GM12873 (cell line): ENCODE measurements at regions not wholly inside any gene's neighbourhood (a gene's known extent, or its start where the extent isn't known, plus 50 kb on each side); places are given as distances from the start of the nearest gene placed in this dataset.

Experiments used
- CTCF ChIP-seq: IDR thresholded peaks from 2 replicates; pipeline ENCODE4 v1.5.1; 2012; ENCODE audit warnings: low read depth, mild to moderate bottlenecking, moderate library complexity, low read length, control low read depth; ENCODE audit not compliant: insufficient read depth; ENCODE audit errors: missing control alignments

GRCh38 chr2:150974864-150975263 lies 286.8 kb downstream of the RBM43 start:
- TF ChIP-seq CTCF, result no peak

GRCh38 chr2:150974234-150974633 lies 287.4 kb downstream of the RBM43 start:
- TF ChIP-seq CTCF, result no peak

GRCh38 chr2:150971910-150972309 lies 289.8 kb downstream of the RBM43 start:
- TF ChIP-seq CTCF, result no peak

GRCh38 chr2:150963336-150963735 lies 298.3 kb downstream of the RBM43 start:
- no peak for TF ChIP-seq CTCF

- TF ChIP-seq CTCF, result no peak
These were observed 306.4 kb downstream of the RBM43 start for GRCh38 chr2:150955231-150955630.

- no peak for TF ChIP-seq CTCF
These were observed 314.8 kb downstream of the RBM43 start for GRCh38 chr2:150946831-150947230.

GRCh38 chr2:150944315-150944714 lies 317.3 kb downstream of the RBM43 start:
- TF ChIP-seq CTCF, result no peak
